ENCODE measurements at regions not wholly inside any gene's neighbourhood (a gene's known extent, or its start where the extent isn't known, plus 50 kb on each side); places are given as distances from the start of the nearest gene placed in this dataset.

DNA sequence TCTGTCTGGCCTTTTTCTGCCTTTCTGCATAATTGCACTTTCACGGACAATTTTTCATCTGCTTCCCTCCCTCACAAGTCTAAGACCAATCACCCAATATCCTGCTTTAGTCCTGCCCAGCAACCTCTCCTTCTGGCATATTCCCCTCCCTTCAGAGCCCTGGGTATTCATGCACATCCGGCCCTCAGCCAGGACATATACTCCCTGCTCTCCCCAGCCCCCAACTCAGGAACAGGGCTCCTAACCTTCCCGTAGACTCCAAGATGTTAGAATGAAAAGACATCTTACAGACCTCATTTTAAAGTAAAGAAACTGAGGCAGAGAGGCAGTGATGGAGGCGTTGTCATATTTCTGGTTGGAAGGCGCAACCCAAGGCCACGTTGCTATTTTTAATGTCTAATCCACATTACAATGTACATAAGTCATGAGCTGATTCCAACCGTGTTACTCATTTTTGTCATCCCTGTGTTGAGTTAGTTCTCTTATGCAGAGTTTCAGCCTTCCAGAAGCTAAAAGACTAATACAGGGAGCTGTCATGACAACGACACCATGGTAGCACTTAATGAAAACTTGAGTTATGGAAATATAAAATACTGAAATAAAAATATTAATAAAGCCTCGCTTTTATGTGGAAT lies 209.2 kb downstream of the TSHZ3 start:
- Histone ChIP-seq H3K27me3 (no peaks in the 10 kb centered on the region), H3K9me3 (peaks cover 2% of the 10 kb centered on the region; the same call in 1 of the 2 replicates), H3K4me3 (no peak overlapping the region), H3K36me3 (no peaks in the 10 kb centered on the region)
- DNase-seq: peak; percentile 13

GRCh38 chr19:31138077-31138476 lies 211.2 kb downstream of the TSHZ3 start:
- no peak overlapping the region for H3K4me3 ChIP-seq
- H3K9me3 ChIP-seq: peaks cover 2% of the 10 kb centered on the region; the same call in 1 of the 2 replicates
- no peak for DNase-seq
- no peaks in the 10 kb centered on the region for H3K27me3 ChIP-seq
- H3K36me3 ChIP-seq: no peaks in the 10 kb centered on the region

- Histone ChIP-seq H3K36me3 (no peaks in the 10 kb centered on the region), H3K27me3 (no peaks in the 10 kb centered on the region), H3K4me3 (no peak overlapping the region), H3K9me3 (peaks cover 3% of the 10 kb centered on the region)
- DNase-seq: peak; percentile 56
These were observed 213.4 kb downstream of the TSHZ3 start for GRCh38 chr19:31135841-31136240.

- DNase-seq: no peak
- H3K27me3 ChIP-seq: no peaks in the 10 kb centered on the region
- no peak overlapping the region for H3K4me3 ChIP-seq
- H3K36me3 ChIP-seq: no peaks in the 10 kb centered on the region
- peaks cover 17% of the 10 kb centered on the region for H3K9me3 ChIP-seq
These were observed 216.5 kb downstream of the TSHZ3 start for GRCh38 chr19:31132753-31133110.

- Histone ChIP-seq H3K36me3 (no peaks in the 10 kb centered on the region), H3K9me3 (peaks cover 14% of the 10 kb centered on the region), H3K27me3 (no peaks in the 10 kb centered on the region), H3K4me3 (no peak overlapping the region)
- DNase-seq: no peak
These were observed 220.9 kb downstream of the TSHZ3 start for GRCh38 chr19:31128291-31128690.

- no peak overlapping the region for H3K4me3 ChIP-seq
These were observed 221.9 kb downstream of the TSHZ3 start for GRCh38 chr19:31127134-31127967.

DNA sequence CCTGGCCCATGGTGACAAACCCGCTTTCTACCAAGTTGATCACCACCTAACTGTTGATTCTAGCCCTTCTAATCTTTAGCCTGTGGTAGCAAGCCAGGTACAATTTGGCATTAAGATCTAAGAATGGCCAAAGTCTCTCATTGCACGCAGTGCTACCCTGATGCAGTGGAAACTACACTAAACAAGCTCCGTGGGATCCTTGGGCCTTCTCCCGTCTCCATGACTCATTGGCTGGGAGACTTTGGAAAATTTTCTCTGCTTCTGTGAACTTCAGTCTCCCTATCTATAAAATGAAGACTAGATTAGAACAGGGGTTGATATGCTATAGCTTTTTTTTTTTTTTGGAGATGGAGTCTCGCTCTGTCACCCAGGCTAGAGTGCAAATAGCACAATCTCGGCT lies 223.0 kb downstream of the TSHZ3 start:
- Histone ChIP-seq H3K9me3 (peaks cover 14% of the 10 kb centered on the region), H3K4me3 (no peak overlapping the region), H3K36me3 (no peaks in the 10 kb centered on the region), H3K27me3 (no peaks in the 10 kb centered on the region)
- peak; percentile 63 for DNase-seq

More at GRCh38 chr19:31127134-31127967, 221.9 kb downstream of the TSHZ3 start:
- Histone ChIP-seq H3K36me3 (no peaks in the 10 kb centered on the region), H3K27me3 (no peaks in the 10 kb centered on the region), H3K9me3 (peaks cover 14% of the 10 kb centered on the region)
- DNase-seq: peak; percentile 98

GRCh38 chr19:31125071-31125470 lies 224.2 kb downstream of the TSHZ3 start:
- H3K9me3 ChIP-seq: peaks cover 7% of the 10 kb centered on the region
- H3K4me3 ChIP-seq: no peak overlapping the region
- DNase-seq: no peak
- no peaks in the 10 kb centered on the region for H3K27me3 ChIP-seq
- no peaks in the 10 kb centered on the region for H3K36me3 ChIP-seq

- H3K9me3 ChIP-seq: no peaks in the 10 kb centered on the region
- DNase-seq: no peak
These were observed 227.7 kb downstream of the TSHZ3 start for GRCh38 chr19:31121501-31121900.

GRCh38 chr19:31120952-31121351 lies 228.3 kb downstream of the TSHZ3 start:
- Histone ChIP-seq H3K27me3 (no peaks in the 10 kb centered on the region), H3K4me3 (no peak overlapping the region), H3K36me3 (no peaks in the 10 kb centered on the region), H3K9me3 (no peaks in the 10 kb centered on the region)
- DNase-seq: no peak

More at GRCh38 chr19:31121501-31121900, 227.7 kb downstream of the TSHZ3 start:
- Histone ChIP-seq H3K4me3 (no peak overlapping the region), H3K27me3 (no peaks in the 10 kb centered on the region), H3K36me3 (no peaks in the 10 kb centered on the region)

DNA sequence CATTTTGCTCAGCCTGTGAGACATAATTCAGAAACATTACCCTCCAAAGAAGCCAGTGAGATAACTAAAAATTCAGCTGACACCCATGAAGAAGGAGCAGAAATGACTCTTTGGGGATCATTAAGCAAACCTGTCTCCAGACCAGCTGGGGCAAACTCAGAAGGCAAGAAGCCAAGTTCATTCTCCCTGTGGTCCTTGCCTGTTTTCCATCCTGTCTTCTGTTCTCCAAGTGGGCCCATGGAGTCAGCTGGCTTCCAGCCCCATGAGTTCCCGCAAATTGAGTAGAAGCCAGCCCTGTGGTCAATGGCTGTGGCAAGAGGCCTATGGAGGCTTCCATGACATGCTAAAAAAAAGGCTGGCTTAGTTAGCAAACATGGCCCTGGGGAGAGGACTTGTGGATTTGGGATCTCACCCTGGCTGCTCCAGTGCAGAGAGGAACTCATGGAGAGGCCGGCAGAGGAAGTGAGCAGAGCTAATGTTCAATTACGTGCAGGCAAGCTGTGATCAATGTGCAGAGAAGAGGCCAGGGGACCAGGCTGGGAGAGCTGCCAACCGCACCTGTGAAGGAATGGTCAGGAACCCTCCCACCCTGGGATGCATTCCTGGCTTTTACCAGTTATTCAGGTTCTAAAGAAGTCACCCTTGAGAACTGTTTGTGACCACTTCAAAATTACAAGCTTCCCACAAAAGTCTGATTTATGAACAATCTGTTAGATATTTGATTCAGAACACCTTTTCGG lies 229.1 kb downstream of the TSHZ3 start:
- no peak overlapping the region for H3K4me3 ChIP-seq
- H3K9me3 ChIP-seq: no peaks in the 10 kb centered on the region
- H3K36me3 ChIP-seq: no peaks in the 10 kb centered on the region
- DNase-seq: no peak
- H3K27me3 ChIP-seq: no peaks in the 10 kb centered on the region

GRCh38 chr19:31118986-31119385 lies 230.2 kb downstream of the TSHZ3 start:
- Histone ChIP-seq H3K9me3 (no peaks in the 10 kb centered on the region), H3K36me3 (no peaks in the 10 kb centered on the region), H3K27me3 (no peaks in the 10 kb centered on the region), H3K4me3 (no peak overlapping the region)
- no peak for DNase-seq

DNA sequence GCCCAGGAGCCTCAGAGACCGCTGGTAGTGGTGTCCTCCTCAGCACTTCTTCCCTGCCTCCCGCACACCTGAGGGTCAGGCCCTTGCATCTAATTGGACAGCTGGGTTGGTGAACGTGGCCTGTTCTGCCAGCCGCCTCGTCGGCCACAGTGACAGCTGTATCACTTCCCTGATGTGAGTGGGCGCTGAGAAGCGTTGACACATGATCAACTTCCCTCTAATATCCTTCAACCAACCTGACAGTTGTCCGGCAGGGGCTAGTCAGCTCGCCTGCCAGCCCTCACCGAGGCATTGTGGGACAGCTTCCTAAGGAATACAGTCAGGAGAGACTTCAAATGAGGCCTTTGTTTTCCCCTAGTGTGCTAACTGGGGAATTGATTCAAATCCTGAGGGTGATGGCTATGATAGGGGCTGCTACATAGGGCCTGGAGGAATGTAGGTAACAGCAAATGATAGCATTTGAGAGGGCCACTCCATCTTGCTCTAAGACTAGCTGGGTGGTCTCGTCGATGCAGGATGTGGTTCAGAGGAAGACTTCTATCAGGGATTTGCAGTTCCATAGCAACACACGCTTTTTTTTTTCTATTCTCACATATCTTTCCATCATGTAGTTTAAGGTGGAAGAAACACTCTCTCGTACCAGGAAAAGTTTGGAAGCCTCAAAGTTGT lies 230.8 kb downstream of the TSHZ3 start:
- Histone ChIP-seq H3K36me3 (no peaks in the 10 kb centered on the region), H3K9me3 (no peaks in the 10 kb centered on the region), H3K27me3 (no peaks in the 10 kb centered on the region), H3K4me3 (no peak overlapping the region)
- no peak for DNase-seq

- no peak for DNase-seq
- H3K4me3 ChIP-seq: no peak overlapping the region
- no peaks in the 10 kb centered on the region for H3K9me3 ChIP-seq
- no peaks in the 10 kb centered on the region for H3K27me3 ChIP-seq
- no peaks in the 10 kb centered on the region for H3K36me3 ChIP-seq
These were observed 234.7 kb downstream of the TSHZ3 start for GRCh38 chr19:31114585-31114984.

GRCh38 chr19:31113293-31113692 lies 235.9 kb downstream of the TSHZ3 start:
- peak; percentile 31 for DNase-seq
- H3K4me3 ChIP-seq: no peak overlapping the region

GRCh38 chr19:31112158-31112557 lies 237.1 kb downstream of the TSHZ3 start:
- DNase-seq: no peak
- Histone ChIP-seq H3K36me3 (no peaks in the 10 kb centered on the region), H3K27me3 (no peaks in the 10 kb centered on the region), H3K4me3 (no peak overlapping the region), H3K9me3 (no peaks in the 10 kb centered on the region)

More at GRCh38 chr19:31113293-31113692, 235.9 kb downstream of the TSHZ3 start:
- no peaks in the 10 kb centered on the region for H3K27me3 ChIP-seq
- H3K9me3 ChIP-seq: no peaks in the 10 kb centered on the region
- H3K36me3 ChIP-seq: no peaks in the 10 kb centered on the region

DNA sequence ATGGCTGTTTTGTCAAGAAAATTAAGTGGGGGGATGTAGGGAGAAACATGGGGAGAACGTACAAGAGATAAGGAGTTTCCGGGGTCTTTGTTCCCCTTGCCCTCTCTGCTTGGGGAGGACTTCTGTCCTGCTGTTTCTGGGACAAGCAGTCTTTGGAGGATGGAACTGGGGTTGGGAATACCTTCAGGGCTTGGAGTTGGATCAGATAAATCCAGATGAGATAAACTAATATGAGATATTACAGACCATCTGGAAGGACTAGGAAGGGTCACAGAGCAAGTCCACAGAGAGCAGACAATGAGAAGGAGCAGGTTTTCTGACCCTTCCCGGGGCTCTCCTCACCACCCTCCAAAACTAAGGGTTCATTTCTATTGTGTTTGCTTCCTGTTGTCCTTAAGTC lies 237.5 kb downstream of the TSHZ3 start:
- Histone ChIP-seq H3K4me3 (no peak overlapping the region), H3K36me3 (no peaks in the 10 kb centered on the region), H3K9me3 (no peaks in the 10 kb centered on the region), H3K27me3 (no peaks in the 10 kb centered on the region)
- no peak for DNase-seq
